HG02763 (cell line): ENCODE measurements at regions not wholly inside any gene's neighbourhood (a gene's known extent, or its start where the extent isn't known, plus 50 kb on each side); places are given as distances from the start of the nearest gene placed in this dataset.

Source experiments
- ATAC-seq: cut with Tn5 transposase; IDR thresholded peaks from one replicate; pipeline ENCODE4 v1.9.1; 2021; ENCODE audit warnings: mild to moderate bottlenecking, moderate library complexity; ENCODE audit not compliant: unreplicated experiment

DNA sequence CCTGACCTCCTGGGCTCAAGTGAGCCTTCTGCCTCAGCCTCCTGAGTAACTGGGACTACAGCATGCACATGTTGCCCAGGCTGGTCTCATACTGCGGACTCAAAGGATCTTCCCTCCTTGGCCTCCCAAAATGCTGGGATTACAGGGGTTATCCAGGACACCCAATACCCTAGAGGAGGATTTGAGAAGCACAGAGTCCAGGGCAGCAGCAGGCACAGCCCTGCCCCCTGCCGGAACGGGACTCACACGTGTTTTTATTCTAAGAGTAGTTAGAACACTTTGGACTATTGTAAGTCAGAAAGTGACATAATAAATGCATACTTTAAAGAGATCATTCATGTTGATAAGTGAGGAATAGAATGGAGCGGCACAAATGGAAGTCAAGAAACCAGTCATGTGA, 80.2 kb downstream of the C6orf118 start:
- no peak for ATAC-seq

DNA sequence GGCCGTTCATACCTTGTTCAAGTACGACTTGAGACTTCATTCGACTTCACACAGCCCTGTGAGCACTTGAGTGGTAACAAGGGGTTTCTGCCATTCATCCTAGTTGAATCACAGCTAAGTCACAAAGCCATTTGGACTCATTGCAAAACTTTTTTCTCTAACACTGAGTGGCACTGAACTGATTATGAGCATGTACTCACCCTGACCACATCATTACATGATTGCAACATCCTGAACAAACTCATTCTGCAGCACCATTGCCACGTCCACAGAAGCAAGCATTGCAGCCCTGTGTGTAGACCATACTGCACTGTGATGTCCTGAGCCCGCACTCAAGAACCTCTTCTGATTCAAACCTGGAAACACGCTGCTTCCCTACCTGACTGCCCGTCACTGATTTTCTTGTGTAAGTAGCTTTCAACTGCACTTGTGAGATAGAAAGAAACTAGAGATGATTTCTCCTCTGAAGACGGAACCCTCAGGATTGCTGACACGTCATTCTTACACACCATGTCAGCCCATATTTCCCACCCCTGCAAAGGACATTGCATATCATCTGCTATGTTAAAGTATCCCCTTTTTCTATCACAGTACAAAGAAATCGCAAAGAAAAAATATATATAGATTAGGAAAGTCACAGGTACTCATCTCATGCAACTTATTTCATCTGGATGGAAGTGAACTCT, 81.6 kb downstream of the C6orf118 start:
- ATAC-seq, result no peak

DNA sequence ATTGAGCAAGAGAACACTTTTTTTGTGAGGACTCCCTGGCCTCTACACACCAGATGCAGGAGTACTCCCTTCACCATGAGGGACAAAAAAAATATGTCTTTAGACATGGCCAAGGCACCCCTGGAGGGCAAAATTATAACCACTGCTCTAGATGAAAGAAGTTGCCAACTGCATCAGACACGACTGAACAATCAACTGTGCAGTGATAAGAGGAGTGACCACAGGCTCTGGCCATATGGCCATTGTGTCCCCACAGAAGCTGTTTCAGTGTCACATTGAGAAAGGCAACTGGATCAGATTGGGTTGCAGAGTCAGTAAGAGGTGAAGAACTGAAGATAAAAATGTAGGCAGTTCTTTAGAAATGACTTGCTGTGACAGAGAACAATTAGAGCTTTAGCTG, 85.7 kb downstream of the C6orf118 start:
- no peak for ATAC-seq

DNA sequence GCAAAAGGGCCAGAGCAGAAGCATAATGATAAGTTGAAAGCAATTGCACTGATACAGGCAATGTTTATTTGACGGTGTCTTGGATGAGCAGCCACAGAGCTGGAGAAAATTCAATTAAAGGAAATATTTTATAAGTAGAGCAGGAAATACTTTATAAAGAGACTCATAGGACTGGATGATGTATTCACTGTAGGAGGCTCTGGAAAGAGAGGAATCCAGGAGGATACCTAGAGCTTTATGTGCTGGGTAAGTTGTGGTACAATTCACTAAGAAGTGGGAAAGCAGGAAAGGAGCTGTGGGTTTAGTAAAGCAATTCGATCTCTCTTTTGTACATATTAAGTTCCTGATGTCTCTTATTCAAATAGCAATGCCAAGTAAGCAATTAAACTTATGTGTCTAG, 86.3 kb downstream of the C6orf118 start:
- no peak for ATAC-seq

DNA sequence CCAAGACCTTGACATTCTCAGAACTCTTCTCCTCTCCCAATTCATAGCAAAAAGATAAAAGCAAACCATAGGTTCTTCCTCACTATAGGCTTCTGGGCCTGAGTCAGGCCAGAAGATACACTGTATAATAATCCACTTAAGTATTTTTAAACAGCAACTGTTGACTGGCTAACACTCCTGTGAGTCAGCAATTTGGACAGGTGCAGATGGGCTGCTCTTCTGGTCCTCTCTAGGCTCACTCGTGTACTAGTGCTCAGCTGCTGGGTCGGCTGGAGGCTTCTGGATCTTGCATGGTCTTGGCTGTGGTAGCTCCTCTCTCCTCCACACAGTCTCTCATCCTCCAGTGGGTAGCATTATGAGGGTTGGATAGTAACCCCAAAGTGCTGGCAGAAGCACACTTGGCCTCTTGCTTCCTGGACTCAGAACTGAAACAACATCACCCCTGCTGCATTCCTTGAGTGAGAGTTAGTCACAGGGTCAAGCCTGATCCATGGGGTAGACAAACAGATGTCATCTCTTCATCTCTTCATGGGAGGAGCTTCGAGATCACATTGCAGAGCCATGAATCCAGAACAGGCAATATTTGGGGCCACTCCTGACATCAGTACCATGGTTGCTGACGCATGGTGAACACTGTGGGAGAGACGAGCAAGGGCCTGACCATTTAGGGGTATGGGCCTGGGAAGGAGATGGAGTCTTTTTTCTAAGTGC, 86.9 kb downstream of the C6orf118 start:
- ATAC-seq, result no peak

DNA sequence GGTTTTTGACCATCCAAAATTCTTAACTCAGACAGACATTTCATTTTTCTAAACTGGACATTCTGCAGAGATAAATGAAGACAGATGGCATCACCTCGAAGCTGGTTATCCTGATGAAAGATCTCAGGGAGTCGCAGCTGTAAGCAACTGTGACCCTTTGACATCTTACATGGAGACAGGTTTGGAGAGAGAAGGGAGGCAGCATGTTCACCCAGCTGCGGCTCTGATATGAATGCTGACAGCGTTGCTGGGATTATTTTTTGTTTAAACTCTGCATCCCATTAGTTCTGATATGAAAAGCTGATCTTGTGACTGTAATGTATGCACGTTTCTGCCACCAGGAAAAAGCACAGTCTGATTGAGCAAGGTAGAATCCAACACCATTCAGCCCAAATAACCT, 89.4 kb downstream of the C6orf118 start:
- no peak for ATAC-seq

DNA sequence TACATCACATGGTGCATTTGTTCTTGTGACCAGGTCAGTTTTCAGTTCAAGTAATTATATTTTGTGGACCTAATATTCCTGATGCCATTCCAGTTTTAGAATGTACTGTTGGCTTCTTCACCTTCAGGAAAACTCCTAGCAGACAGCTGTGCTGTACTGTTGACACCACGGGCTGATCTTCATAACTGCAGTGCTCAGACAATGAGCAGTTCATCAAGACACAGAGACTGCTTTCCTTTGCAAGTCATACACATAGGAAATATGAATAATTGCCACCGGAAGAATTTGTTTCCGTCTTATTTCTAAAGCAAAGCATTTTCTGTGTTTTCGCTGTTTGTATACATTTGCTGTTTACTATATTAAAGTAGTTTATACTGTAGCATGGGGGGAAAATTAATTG, 89.8 kb downstream of the C6orf118 start:
- no peak for ATAC-seq

DNA sequence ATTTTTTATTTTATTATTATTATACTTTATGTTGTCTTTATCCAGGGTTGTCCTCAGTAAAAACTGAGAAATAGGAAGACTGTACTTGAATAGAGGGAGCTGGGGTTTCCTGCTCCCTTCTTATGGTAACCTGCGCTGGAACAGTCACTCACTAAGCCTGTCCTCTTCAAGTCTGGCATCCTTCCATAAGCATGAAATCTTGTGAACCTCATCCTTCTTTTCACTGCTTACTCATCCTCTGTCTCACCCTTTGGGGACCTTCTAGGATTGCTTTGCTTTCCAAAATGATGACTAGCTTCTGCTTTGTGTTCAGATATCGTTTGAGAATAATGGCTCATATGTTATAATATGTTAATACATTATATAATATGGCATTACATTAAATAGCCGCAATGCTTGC, 90.6 kb downstream of the C6orf118 start:
- no peak for ATAC-seq

DNA sequence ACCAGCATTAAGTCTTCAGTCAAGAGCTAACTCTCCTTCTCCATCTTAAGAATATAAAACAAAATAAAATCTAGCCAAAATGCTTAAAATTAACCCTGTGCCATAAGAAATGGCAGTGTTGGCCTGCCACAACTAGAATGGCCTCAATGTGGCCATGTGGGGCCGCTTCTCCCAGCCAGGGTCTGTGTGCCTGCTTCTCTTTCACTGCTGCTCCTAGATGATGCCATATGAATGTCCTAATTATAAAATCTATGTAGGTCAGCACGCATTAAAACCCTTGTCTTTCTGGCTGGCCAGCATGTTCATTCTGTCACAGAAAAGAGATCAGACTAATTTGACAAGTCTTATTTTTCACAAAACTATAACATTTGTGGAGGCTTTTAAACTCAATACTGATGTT, 102.6 kb downstream of the C6orf118 start:
- no peak for ATAC-seq

DNA sequence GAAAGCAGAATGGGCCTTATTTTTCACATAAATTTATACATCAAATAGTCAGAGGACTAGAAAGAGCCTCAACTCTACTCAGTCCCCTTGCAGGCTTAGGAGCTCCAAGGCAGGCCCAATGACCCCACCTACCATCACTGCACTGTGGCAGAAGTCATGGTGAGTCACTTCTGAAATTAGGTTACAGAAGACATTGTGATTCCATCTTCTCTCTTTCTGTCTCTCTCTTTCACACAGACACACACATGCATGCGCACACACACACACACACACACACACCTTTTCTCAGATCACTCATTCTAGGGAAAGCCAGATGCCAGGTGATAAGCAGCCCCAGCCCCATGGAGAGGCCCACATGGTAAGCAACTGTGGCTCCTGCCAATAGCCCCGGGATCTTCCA, 103.8 kb downstream of the C6orf118 start:
- no peak for ATAC-seq

DNA sequence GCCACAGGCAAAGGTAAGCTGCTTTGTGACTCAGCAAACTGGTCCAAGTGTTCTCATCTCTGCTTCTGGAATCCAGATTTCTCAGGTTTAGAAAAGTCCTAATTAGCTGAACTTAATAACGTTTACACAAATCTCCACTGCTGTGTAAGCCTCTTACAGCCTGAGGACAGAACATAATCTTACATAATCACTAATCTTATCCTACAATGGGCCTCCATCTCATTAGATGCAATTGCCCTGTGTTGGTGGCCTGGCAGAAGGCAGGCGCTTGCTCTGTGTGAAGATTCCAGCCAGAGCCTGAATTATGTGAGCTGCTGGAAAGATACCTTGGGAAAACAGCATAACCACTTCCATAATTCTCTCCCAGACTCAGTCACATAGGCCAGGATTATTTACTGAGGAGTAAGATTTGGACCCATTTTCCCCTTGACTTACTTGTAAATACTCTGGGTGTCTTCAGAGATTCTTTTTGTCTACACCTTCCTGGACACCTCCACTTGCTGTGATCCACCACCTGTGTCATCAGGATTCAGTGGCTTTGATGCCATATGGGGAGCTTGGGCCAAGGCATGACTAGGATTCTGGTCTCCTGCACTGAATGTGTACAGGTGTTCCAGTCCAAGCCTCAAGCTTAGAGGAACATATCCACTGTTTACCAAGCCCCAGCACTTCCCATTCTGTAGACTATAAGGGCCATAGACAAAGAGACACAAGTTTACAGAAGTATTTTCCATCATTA, 104.4 kb downstream of the C6orf118 start:
- no peak for ATAC-seq

DNA sequence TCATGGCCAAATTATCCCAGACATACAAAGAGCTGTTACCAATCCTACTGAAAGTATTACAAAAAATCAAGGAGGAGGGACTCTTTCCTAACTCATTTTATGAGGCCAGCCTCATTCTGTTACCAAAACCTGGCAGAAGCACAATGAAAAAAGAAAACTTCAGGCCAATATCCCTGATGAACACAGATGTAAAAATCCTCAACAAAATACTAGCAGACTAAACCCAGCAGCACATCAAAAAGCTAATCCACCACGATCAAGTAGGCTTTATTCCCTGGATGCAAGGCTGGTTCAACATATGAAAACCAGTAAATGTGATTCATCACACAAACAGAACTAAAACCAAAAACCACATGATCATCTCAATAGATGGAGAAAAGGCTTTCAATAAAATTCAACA, 109.2 kb downstream of the C6orf118 start:
- no peak for ATAC-seq

DNA sequence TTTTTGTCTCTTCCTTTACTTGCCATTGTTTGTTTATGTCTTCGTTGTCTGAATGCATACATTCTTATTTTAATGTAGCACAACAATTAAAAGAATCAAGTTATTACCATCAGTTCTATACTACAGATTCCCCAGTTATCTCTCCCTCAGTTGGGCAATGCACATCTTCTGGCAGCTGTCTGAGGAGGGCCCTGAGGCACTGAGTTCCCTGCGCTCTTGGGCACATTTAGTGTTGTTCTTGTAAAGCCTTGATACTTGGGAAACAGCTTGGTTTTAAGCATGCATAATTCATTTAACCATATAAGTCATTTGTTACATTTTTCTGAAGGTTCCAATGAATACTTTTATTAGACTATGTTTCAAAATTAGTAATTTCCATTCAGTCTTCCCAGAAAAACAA, 117.9 kb downstream of the C6orf118 start:
- no peak for ATAC-seq

DNA sequence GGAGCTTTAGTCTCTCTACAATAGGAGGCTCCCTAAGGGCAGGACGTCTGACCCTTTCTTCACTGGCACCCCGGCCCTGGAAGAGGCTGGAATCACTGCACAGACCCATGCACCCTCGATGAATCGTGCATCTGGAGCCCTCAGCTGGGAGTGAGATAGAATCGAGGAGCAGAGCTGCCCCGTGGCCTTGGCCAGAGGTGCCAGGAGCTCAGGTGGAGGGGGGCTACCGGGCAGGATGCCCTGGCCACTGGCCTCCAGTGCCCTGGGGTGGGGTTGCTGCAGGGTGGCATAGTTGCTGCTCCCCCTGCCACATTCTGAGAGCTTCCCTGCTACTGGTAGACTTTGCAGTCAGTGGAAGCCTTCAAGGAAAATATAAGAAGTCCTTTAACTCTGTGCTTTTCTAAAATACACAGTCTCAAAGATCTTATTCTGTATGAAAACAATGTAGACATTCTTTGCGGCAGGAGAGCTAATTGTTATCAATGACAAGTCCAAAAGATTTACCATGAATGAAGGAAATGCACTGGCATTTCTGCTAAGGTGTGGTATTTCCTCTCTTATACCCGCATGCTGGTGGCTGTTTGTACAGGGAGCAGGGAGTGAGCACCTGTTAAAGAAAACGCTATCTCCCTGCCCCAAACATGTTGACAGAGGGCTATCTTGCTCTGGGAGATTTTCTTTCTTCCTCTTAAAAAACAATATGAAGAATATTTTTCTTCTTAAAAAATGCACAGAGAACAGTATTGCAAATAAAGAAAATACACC, 122.8 kb downstream of the C6orf118 start:
- no peak for ATAC-seq

DNA sequence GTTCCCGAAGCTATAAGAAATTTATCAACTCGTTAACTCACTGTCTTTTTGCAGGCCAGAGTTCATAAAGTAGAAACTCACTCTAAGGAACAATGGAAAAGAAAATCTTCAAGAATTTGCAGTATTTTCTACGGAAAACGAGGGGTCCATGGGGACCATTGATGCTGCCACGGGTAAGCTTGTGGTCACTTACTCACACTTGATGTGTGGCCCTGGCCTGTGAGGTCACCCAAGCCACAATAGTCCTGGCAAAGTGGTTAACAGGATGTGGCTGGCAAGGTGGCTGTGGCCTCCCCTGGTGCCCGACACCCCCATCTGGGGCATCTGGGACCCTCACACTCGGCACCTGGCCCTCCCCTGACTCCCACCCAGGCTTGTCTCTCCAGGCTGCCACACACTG, 123.4 kb downstream of the C6orf118 start:
- ATAC-seq, result no peak

DNA sequence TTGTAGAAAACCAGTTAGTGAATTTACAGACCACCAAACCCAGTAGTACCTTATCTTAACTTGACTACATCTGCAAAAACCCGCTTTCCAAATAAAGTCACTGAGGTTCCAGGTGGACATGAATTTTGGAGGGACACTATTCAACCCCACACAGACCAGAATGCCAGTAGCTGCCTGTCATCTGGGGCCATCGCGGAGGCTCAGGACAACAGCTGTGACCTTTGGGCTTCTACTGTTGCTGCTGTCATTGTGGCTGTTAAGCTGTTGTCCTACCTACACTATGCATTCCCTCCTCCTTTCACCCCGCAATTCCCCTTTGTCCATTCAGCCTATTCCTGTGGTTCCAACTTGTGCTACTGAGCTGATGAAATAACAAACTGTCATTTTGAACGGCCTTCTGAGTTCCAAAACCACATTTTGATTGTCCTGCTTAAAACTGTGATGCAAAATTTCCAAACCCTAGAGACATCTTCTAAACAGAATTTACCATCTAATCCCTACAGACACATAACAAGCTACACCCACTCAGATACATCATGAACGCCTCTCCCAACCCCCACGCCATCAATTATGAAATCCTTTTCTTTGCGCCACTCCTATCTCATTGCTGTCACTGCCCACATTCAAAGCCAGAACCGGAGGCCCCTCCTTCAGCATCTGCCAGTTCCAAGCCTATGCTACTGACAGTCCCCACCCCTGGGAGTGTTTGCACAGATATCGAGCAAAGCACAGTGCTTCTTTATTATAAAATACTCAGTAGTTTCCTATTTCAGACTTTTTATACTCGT, 125.0 kb downstream of the C6orf118 start:
- ATAC-seq, result no peak

DNA sequence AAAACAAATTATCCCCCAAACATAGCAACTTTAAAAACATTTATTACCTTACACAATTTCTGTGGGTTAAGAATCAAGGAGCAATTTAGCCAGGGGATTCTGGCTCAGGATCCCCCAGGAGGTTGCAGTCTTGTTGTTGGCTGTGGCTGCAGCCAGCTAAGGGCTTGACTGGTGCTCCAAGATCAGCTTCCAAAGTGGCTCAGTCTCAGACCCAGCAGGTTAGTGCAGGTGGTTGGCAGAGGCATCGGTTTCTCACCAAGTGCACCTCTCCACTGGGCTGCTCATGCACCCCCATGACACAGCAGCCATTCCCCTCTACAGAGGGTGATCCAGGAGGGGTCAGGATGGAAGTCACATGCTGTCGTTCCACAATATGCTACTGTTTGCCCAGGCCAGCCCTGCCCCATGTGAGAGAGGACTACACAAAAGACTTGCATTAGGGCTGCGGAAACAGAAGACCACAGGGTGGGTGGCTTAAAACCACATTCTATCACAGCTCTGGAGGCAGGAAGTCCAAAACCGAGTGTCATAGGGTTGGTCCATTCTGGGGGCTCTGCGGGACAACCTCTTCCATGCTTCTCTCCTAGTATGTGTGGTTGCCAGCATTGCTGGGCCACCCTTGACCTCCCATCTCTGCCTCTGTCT, 125.8 kb downstream of the C6orf118 start:
- ATAC-seq, result no peak

DNA sequence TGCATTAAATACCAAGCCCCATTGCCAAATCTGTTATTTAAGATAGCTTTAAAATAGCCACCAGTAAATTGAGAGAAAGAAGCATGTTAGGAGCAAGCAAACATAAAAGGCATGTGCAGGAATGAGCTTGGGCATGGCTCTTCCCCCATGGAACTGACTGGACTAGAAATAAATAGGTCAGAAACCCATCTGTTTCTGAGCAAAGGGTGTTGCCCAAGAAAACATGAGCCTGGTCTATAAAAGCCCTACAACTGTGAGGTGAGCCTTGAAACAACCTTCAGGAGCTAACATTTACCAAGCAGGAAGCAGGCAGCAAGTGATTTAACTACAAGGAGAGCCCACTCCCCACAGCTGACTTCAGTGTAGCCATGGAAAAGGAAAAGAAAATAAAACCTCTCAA, 126.3 kb downstream of the C6orf118 start:
- ATAC-seq, result no peak

DNA sequence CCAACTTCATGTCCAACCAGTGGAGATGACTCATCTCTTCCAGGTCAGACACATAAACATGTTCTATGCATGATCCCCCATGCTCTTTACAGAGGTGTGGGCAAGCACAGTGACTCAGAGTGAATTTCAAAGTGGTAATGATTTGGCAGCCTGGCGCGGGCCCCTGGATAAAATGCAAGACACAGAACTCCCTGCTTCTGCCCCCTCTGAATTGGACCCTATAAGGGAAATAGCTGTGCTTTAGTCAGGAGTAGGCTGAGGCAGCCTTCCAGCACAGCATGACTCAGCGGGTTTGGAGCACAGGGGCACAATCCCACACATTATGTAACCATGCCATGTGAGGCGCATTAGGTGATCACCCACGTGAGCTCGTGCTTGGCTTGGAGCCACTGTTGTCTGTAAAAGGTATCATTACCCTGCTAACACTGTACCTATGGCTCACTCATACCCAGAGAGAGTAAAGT, 127.4 kb downstream of the C6orf118 start:
- ATAC-seq, result no peak

DNA sequence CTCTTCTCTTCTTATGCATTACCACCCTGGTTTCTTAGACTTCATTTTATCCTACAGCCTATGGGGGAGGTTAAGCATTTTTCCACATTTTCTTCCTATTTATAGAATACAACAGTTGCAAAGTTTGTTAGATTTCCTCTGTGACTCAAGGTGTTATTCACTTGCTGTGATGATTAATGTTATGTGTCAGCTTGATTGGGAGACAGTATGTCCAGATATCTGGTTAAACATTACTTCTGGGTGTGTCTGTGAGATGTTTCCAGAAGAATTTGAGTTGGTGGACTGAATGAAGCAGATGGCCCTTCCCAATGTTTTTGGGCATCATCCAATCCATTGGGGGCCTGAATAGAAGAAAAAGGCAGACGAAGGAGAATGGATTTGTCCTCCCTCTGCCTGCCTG, 131.3 kb downstream of the C6orf118 start:
- ATAC-seq, result no peak
